HL-60 (cell line): ENCODE measurements at regions not wholly inside any gene's neighbourhood (a gene's known extent, or its start where the extent isn't known, plus 50 kb on each side); places are given as distances from the start of the nearest gene placed in this dataset.

Source experiments
- DNase-seq, 2 experiments: peaks; one replicate each; pipeline ENCODE4 v3.0.0-alpha.2; 2010 to 2020; ENCODE audit warnings: low read depth in 1 of 2, low spot score in 1 of 2
- H3K27ac ChIP-seq: fragments of 250-450 bp; sonication (Bioruptor Pico); replicated peaks from 2 replicates; pipeline ENCODE4 v1.5.1; 2020; ENCODE audit warnings: mild to moderate bottlenecking, moderate library complexity
- H3K27me3 ChIP-seq: fragments of 250-450 bp; sonication (Bioruptor Pico); 2 replicates; pipeline ENCODE4 v1.5.1; 2021; ENCODE audit warnings: mild to moderate bottlenecking, moderate library complexity; ENCODE audit not compliant: insufficient read depth, poor library complexity, severe bottlenecking
- H3K4me3 ChIP-seq: replicated peaks from 2 replicates; pipeline ENCODE4 v1.5.1; 2011; ENCODE audit warnings: mild to moderate bottlenecking, control low read depth, low read length; ENCODE audit not compliant: insufficient read depth
- CTCF ChIP-seq: IDR thresholded peaks from one replicate; pipeline ENCODE4 v1.5.1; 2011; ENCODE audit warnings: low read length, control low read depth, inconsistent platforms; ENCODE audit not compliant: insufficient read depth
- GABPA ChIP-seq: IDR thresholded peaks from 2 replicates; pipeline ENCODE4 v1.6.1; 2012; ENCODE audit warnings: low read depth
- POLR2AphosphoS5 ChIP-seq: IDR thresholded peaks from 2 replicates; pipeline ENCODE4 v1.6.1; 2012; ENCODE audit warnings: low read depth
- REST ChIP-seq: IDR thresholded peaks from 2 replicates; pipeline ENCODE4 v1.6.1; 2012; ENCODE audit warnings: low read depth; ENCODE audit not compliant: insufficient replicate concordance
- SPI1 ChIP-seq: IDR thresholded peaks from 2 replicates; pipeline ENCODE4 v1.6.1; 2012; ENCODE audit warnings: low read depth, mild to moderate bottlenecking, borderline replicate concordance

GRCh38 chr5:67817652-67818051 lies 397.9 kb upstream of the PIK3R1 start:
- TF ChIP-seq REST (no peak), SPI1 (no peak), POLR2AphosphoS5 (no peak), CTCF (no peak), GABPA (no peak)
- Histone ChIP-seq H3K27me3 (no peaks in the 10 kb centered on the region), H3K27ac (no peak overlapping the region), H3K4me3 (no peak overlapping the region)
- no peak for DNase-seq

GRCh38 chr5:67816456-67816855 lies 399.1 kb upstream of the PIK3R1 start:
- no peak for DNase-seq

More at GRCh38 chr5:67816456-67816855, 399.1 kb upstream of the PIK3R1 start:
- H3K27ac ChIP-seq, result no peak overlapping the region
- H3K4me3 ChIP-seq, result no peak overlapping the region
- no peaks in the 10 kb centered on the region for H3K27me3 ChIP-seq
- TF ChIP-seq SPI1 (no peak), GABPA (no peak), REST (no peak), CTCF (no peak), POLR2AphosphoS5 (no peak)
